ENCODE measurements at regions not wholly inside any gene's neighbourhood (a gene's known extent, or its start where the extent isn't known, plus 50 kb on each side); places are given as distances from the start of the nearest gene placed in this dataset.

DNA sequence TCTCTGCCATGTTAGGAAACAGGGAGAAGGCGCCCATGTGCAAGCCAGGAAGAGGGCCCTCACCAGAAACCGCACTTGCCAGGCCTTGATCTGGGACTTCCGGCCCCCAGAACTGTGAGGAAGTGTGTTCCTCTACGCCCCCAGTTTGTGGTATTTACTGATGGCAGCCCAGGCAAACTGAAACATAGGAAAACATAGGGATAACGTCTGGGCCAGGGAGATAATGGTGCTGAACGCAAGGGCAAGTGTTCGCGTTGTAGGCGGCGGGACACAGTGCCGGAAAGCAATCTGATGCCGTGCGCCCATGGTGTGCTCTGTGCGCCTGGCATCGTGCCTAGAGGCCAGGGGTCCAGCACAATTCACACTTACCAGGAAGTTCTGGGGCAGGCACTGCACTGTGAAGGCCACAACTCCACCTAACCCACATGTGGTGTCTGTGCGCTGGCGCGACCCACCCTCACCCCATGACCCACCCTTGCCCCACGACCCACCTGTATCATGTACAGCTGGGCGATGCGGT is 53.6 kb downstream of the ARL6IP4 start:
- Histone ChIP-seq H3K27me3 (no peaks in the 10 kb centered on the region), H3K9me3 (no peaks in the 10 kb centered on the region), H3K27ac (replicated peaks in 1 of 4) (no peak overlapping the region), H3K36me3 (peaks cover 0 to 49% (median 42%) of the 10 kb centered on the region in 4 donors), H3K4me1 (peaks cover 0 to 13% (median 7%) of the 10 kb centered on the region in 4 donors), H3K4me3 (no peak overlapping the region)
- TF ChIP-seq POLR2AphosphoS5 (IDR thresholded peaks at IDR 0.05): no peak
- TF ChIP-seq, protein P1, sequence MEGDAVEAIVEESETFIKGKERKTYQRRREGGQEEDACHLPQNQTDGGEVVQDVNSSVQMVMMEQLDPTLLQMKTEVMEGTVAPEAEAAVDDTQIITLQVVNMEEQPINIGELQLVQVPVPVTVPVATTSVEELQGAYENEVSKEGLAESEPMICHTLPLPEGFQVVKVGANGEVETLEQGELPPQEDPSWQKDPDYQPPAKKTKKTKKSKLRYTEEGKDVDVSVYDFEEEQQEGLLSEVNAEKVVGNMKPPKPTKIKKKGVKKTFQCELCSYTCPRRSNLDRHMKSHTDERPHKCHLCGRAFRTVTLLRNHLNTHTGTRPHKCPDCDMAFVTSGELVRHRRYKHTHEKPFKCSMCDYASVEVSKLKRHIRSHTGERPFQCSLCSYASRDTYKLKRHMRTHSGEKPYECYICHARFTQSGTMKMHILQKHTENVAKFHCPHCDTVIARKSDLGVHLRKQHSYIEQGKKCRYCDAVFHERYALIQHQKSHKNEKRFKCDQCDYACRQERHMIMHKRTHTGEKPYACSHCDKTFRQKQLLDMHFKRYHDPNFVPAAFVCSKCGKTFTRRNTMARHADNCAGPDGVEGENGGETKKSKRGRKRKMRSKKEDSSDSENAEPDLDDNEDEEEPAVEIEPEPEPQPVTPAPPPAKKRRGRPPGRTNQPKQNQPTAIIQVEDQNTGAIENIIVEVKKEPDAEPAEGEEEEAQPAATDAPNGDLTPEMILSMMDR (IDR thresholded peaks at IDR 0.05): no peak
- TF ChIP-seq POLR2A (IDR thresholded peaks at IDR 0.05; ENCODE audit: low read depth): no peak
- no peak for TF ChIP-seq EP300 (IDR thresholded peaks at IDR 0.05)
- 63% methylated on average over 21 of the region's 21 CpGs for WGBS
- no peak for DNase-seq (ENCODE audit: extremely low spot score)
- intact Hi-C loops (cut with DNase I): no loop called here

DNA sequence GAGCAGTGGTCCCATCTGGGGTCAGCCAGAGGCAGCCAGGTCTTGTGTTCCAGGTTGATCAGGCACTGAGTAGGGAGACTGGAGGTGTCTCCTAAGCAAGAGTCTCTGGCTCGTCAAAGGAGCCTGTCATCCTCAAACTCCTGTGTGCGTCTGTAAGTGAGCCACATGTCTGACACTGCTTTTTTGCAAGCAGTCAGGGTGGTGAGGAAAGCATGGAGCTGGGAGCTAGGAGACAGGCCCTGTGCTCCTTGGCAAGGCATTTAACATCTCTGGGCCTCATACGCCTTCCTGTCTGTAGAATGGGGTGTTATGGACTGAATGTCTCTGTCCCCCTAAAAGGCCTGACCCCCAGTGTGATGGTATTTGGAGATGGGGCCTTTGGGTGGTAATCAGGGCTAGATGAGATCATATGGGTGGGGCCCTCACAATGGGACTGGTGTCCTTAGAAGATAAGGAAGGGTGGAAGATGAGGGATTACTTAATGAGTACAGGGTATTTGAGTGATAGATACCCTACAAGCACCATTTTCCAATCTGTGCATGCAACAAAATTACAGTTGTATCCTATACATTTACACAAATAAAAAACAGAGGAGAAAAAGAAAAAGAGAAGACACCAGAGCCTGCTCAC is 53.0 kb downstream of the ARL6IP4 start:
- no peak for DNase-seq (ENCODE audit: extremely low spot score)
- intact Hi-C loops (cut with DNase I): no loop called here
- peaks cover 0 to 13% (median 7%) of the 10 kb centered on the region in 4 donors for H3K4me1 ChIP-seq
- peaks cover 0 to 54% (median 45%) of the 10 kb centered on the region in 4 donors for H3K36me3 ChIP-seq
- no peak overlapping the region for H3K4me3 ChIP-seq
- 74% methylated on average over 2 of the region's 3 CpGs for WGBS
- no peaks in the 10 kb centered on the region for H3K27me3 ChIP-seq
- no peaks in the 10 kb centered on the region for H3K9me3 ChIP-seq
- no peak overlapping the region for H3K27ac ChIP-seq (replicated peaks in 1 of 4)
- TF ChIP-seq POLR2A (IDR thresholded peaks at IDR 0.05; ENCODE audit: low read depth) (no peak), EP300 (IDR thresholded peaks at IDR 0.05) (no peak), POLR2AphosphoS5 (IDR thresholded peaks at IDR 0.05) (no peak)

DNA sequence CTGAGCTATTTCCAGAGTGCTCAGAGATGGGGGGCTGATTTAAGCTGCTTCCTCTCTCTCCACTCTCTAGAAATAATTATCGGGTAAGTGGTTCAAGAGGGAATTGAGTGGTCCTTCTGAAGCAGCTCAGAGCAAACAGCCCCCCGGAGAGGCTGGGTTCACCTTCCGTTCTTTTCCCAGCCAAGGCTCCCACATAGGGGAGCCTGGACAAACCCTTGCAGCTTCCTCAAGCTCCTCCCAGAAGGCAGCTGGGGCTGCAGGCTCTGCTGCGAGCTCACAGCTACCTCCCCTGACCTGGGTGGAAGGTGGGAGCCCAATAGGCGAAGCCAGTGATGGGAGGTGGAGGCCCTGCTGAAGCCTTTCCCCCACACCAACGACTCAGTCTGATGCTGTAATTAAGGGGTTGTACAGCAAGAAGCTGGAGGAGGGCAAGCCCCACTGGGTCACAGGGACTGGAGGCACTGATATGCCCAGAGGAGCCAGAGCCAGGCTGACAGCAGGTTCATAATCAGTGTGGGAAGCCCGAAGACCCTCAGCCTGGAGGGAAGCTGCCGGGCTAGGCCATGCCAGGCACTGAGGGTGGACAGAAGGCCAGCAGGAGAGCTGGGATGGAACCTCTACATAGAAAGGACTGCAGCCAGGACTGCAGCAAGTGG is 52.4 kb downstream of the ARL6IP4 start:
- 87% methylated on average over 6 of the region's 8 CpGs for WGBS
- Histone ChIP-seq H3K36me3 (peaks cover 0 to 61% (median 51%) of the 10 kb centered on the region in 4 donors), H3K4me1 (peaks cover 0 to 13% (median 7%) of the 10 kb centered on the region in 4 donors), H3K27ac (replicated peaks in 1 of 4) (no peak overlapping the region), H3K4me3 (no peak overlapping the region), H3K9me3 (no peaks in the 10 kb centered on the region), H3K27me3 (no peaks in the 10 kb centered on the region)
- intact Hi-C loops (cut with DNase I): no loop called here
- DNase-seq (ENCODE audit: extremely low spot score): no peak
- no peak for TF ChIP-seq POLR2A (IDR thresholded peaks at IDR 0.05; ENCODE audit: low read depth)
- TF ChIP-seq POLR2AphosphoS5 (IDR thresholded peaks at IDR 0.05): no peak
- no peak for TF ChIP-seq EP300 (IDR thresholded peaks at IDR 0.05)
- TF ChIP-seq, protein P1 (IDR thresholded peaks at IDR 0.05): no peak

Measured in esophagus muscularis mucosa (tissue), 4 donors.